ENCODE measurements at regions not wholly inside any gene's neighbourhood (a gene's known extent, or its start where the extent isn't known, plus 50 kb on each side); places are given as distances from the start of the nearest gene placed in this dataset.

DNA sequence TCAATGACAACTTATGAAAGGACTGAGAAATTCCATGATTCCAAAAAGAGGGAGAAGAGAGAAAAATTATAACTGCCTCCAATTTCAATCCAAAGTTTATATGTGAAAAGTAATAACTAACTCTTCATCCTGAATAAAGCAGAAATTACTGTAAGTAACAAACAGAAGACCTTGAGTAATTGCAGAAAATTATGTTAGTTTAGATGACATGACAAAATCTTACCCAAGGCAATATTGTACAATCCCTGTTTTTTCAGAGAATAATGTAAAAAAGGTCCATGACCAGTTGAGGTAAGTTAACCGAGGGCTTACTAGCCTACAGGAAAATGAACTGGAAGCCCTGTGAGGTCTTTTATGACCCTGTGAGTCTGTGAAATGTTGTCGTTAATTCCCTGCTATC is 949.5 kb upstream of the SOX9 start:
- no peak for TF ChIP-seq CTCF (conservative IDR thresholded peaks at IDR 0.05; ENCODE audit: low read depth, low read length)
- DNase-seq (ENCODE audit: low read depth), result no peak

DNA sequence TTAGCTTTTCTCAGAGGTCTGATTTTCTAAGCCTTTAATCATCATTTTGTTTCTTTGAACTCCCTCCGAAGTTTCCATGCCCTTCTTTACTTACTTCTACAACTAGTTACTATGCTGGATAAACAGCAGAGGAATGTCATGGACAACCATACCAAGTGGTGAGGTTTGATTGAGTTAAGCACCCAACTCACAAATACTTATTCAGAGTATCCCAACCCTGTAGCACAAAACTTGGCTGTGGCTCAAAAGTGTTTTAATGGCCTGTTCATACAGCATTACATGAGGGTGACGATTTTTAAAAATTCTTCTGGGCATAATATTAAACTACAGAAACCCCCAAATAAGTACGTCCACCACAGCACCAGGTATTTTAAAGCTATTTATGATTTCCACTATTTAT is 946.8 kb upstream of the SOX9 start:
- DNase-seq (ENCODE audit: low read depth), result no peak
- no peak for TF ChIP-seq CTCF (conservative IDR thresholded peaks at IDR 0.05; ENCODE audit: low read depth, low read length)

More for the DNA sequence above, 949.5 kb upstream of the SOX9 start:
- no peak overlapping the region for H3K4me3 ChIP-seq (ENCODE audit: low read depth, low read length)

GRCh38 chr17:71176331-71176730 is 944.5 kb upstream of the SOX9 start:
- no peak overlapping the region for H3K4me3 ChIP-seq (ENCODE audit: low read depth, low read length)
- no peak for TF ChIP-seq CTCF (conservative IDR thresholded peaks at IDR 0.05; ENCODE audit: low read depth, low read length)
- DNase-seq (ENCODE audit: low read depth), result no peak

More for the DNA sequence above, 946.8 kb upstream of the SOX9 start:
- no peak overlapping the region for H3K4me3 ChIP-seq (ENCODE audit: low read depth, low read length)

GRCh38 chr17:71176928-71177443 is 943.8 kb upstream of the SOX9 start:
- no peak for TF ChIP-seq CTCF (conservative IDR thresholded peaks at IDR 0.05; ENCODE audit: low read depth, low read length)
- no peak for DNase-seq (ENCODE audit: low read depth)
- no peak overlapping the region for H3K4me3 ChIP-seq (ENCODE audit: low read depth, low read length)

DNA sequence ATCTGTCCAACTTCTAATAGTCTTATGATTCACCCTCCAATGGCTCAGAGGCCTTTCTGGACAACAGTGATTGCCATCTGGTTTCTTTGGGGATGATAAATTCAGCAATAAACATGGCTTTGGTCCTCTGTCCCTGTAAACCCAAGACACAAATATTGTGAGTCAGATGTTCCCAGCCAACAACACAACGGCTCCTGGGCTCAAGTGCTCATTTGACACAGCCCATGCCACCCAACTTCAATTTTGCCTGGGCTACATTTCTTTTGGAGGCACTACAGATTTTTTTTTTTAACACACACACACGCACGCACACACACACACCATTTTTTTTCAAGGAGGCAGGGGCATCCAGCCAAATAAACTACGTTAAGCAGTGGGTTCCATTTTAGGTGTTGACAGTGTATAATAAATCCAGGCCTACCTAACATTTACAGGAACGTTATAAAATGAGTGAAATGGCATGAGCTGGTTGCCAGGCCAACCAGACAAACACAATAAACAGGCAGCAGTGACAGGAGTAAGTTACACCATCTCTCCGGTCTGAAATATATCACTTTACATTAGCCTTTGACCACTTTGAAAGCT is 939.9 kb upstream of the SOX9 start:
- H3K4me3 ChIP-seq (ENCODE audit: low read depth, low read length), result no peak overlapping the region
- TF ChIP-seq CTCF (conservative IDR thresholded peaks at IDR 0.05; ENCODE audit: low read depth, low read length), result no peak
- peak; percentile 89 for DNase-seq (ENCODE audit: low read depth)

DNA sequence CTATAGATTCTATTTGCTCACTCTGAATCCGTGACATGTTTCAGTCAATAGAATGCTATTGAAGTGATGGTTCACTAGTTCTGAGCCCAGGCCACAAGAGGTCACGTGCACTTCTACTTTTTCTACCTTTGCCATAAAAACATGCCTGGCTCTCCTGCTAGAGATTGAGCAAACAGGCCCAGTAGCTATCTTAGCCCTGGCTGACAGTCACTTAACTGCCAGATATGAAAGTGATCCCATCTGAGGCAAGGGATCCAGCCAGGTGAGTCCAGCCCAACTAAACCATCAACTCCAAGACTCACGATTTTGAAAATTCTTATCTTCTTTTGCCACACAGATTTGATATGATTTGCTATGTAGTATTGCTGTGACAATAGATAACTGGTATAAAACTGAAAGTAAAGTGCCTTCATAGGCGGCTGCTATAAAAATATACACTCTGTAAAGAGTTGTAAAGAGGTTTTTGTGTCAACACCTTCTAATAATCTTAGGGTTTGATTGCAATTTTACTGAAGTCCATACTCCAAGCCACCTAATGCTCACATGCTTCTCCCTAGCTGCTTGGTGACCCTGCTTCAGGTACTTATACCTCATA is 937.7 kb upstream of the SOX9 start:
- H3K4me3 ChIP-seq (ENCODE audit: low read depth, low read length), result no peak overlapping the region
- no peak for TF ChIP-seq CTCF (conservative IDR thresholded peaks at IDR 0.05; ENCODE audit: low read depth, low read length)
- no peak for DNase-seq (ENCODE audit: low read depth)

DNA sequence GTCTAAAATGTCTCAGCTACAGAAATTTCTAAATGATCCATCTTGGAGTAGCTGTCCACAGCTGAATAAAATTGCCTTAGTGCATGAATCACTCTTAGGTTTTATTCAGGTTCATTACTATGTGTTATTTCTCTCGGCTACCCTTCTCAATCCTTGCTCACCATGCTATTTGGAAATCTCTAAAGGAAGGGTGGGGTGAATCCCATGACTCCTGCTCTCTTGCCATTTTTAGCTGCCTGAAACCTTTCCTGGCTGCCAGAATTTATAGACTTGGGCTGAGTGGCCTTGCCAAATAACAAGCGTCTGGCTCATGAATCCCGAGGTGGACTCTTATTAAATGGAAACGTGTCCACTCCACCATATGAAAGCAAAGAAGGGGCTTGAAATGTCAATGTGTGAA is 936.1 kb upstream of the SOX9 start:
- TF ChIP-seq CTCF (conservative IDR thresholded peaks at IDR 0.05; ENCODE audit: low read depth, low read length), result no peak
- no peak for DNase-seq (ENCODE audit: low read depth)
- no peak overlapping the region for H3K4me3 ChIP-seq (ENCODE audit: low read depth, low read length)
